Upper lobe of left lung (tissue), 4 donors: ENCODE measurements at regions not wholly inside any gene's neighbourhood (a gene's known extent, or its start where the extent isn't known, plus 50 kb on each side); places are given as distances from the start of the nearest gene placed in this dataset.

ENCODE experiments used
- CTCF ChIP-seq, 6 experiments: fragments of 450-650 bp in 4 of 6; fragments of 200-600 bp in 2 of 6; sonication (generic) in 2 of 6; IDR thresholded peaks; one replicate each; pipeline ENCODE4 v1.5.1; 2016 to 2019; ENCODE audit warnings: antibody characterized with exemption in 6 of 6
- POLR2A ChIP-seq, 4 donors: fragments of 450-650 bp; IDR thresholded peaks; one replicate each; pipeline ENCODE4 v1.5.1; 2016 to 2017; ENCODE audit warnings: antibody characterized with exemption in 4 of 4, mild to moderate bottlenecking in 2 of 4

GRCh38 chr16:76614269-76614668 is 337.1 kb downstream of the CNTNAP4 start:
- no peak for TF ChIP-seq CTCF (IDR thresholded peaks at IDR 0.05)
- no peak for TF ChIP-seq POLR2A (IDR thresholded peaks at IDR 0.05)
